ENCODE measurements at regions not wholly inside any gene's neighbourhood (a gene's known extent, or its start where the extent isn't known, plus 50 kb on each side); places are given as distances from the start of the nearest gene placed in this dataset.

- peaks cover 16% of the 10 kb centered on the region; the same call in 1 of the 2 replicates for H3K9me3 ChIP-seq (ENCODE audit: low read length)
- DNase-seq (ENCODE audit: low spot score) (no peak), FAIRE-seq (no peak), ATAC-seq (no peak)
- no TSS peak for BruUV-seq (replicated peaks)
- CTCF ChIA-PET (ENCODE audit: low intra/inter-chr PET ratio, low total read pairs), result no interaction called here
- no peak overlapping the region for H2AFZ ChIP-seq (ENCODE audit: low read length)
- TF ChIP-seq HIC2 (CRISPR knock-in tag; IDR thresholded peaks at IDR 0.05; ENCODE audit: low read depth) (no peak), PITX1 (CRISPR knock-in tag; IDR thresholded peaks at IDR 0.05) (no peak), U2AF1 (optimal IDR thresholded peaks at IDR 0.05; ENCODE audit: low read depth, low read length) (no peak), MYPOP (CRISPR knock-in tag; IDR thresholded peaks at IDR 0.05) (no peak), HOXA3 (CRISPR knock-in tag; IDR thresholded peaks at IDR 0.05) (no peak), ZBTB8A (CRISPR knock-in tag; IDR thresholded peaks at IDR 0.05; ENCODE audit: borderline replicate concordance, low read depth) (no peak), POLR2G (IDR thresholded peaks at IDR 0.05; ENCODE audit: low read depth, low read length) (no peak), NPAS2 (CRISPR knock-in tag; IDR thresholded peaks at IDR 0.05; ENCODE audit: borderline replicate concordance) (no peak), ZFP37 (CRISPR knock-in tag; IDR thresholded peaks at IDR 0.05; ENCODE audit: borderline replicate concordance) (no peak)
- TF ChIP-seq, protein P1, sequence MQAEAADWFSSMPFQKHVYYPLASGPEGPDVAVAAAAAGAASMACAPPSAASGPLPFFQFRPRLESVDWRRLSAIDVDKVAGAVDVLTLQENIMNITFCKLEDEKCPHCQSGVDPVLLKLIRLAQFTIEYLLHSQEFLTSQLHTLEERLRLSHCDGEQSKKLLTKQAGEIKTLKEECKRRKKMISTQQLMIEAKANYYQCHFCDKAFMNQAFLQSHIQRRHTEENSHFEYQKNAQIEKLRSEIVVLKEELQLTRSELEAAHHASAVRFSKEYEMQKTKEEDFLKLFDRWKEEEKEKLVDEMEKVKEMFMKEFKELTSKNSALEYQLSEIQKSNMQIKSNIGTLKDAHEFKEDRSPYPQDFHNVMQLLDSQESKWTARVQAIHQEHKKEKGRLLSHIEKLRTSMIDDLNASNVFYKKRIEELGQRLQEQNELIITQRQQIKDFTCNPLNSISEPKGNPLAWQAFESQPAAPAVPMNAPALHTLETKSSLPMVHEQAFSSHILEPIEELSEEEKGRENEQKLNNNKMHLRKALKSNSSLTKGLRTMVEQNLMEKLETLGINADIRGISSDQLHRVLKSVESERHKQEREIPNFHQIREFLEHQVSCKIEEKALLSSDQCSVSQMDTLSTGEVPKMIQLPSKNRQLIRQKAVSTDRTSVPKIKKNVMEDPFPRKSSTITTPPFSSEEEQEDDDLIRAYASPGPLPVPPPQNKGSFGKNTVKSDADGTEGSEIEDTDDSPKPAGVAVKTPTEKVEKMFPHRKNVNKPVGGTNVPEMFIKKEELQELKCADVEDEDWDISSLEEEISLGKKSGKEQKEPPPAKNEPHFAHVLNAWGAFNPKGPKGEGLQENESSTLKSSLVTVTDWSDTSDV (CRISPR knock-in tag; IDR thresholded peaks at IDR 0.05), result no peak
- TF ChIP-seq, protein P2, sequence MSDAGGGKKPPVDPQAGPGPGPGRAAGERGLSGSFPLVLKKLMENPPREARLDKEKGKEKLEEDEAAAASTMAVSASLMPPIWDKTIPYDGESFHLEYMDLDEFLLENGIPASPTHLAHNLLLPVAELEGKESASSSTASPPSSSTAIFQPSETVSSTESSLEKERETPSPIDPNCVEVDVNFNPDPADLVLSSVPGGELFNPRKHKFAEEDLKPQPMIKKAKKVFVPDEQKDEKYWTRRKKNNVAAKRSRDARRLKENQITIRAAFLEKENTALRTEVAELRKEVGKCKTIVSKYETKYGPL (CRISPR knock-in tag; IDR thresholded peaks at IDR 0.05), result no peak
- WGBS (ENCODE audit: low lambda C conversion rate), result 2% methylated on average over 3 of the region's 3 CpGs
- H3K79me2 ChIP-seq (ENCODE audit: insufficient read depth, low read length), result no peaks in the 10 kb centered on the region
- intact Hi-C loops (cut with micrococcal nuclease; ENCODE audit: unreplicated experiment), result no loop called here
- H3K27me3 ChIP-seq (ENCODE audit: control insufficient read depth in 1 of 2, insufficient read depth in 2 of 2, low read length in 2 of 2), result no peaks in the 10 kb centered on the region; a peak in 1 of 5 replicates
- H3K36me3 ChIP-seq (replicated peaks in 1 of 2; ENCODE audit: control insufficient read depth in 1 of 2, insufficient read depth in 2 of 2, low read length in 2 of 2), result no peaks in the 10 kb centered on the region
- no peaks in the 10 kb centered on the region for H3K4me1 ChIP-seq (ENCODE audit: insufficient read depth, low read length)
- in situ Hi-C loops (cut with HindIII; ENCODE audit: extremely low pct_ligation_motif_present, low pct_unique_long_range_greater_than_20kb), result no loop called here
- H3K27ac ChIP-seq (ENCODE audit: extremely low read length, insufficient read depth, low read length), result no peak overlapping the region
- H4K20me1 ChIP-seq (ENCODE audit: insufficient read depth, low read length), result no peaks in the 10 kb centered on the region
- POLR2A ChIA-PET, result no interaction called here
- H3K9ac ChIP-seq (ENCODE audit: insufficient read depth, low read depth, low read length), result no peak overlapping the region
- H3K4me2 ChIP-seq (ENCODE audit: low read depth, low read length), result no peak overlapping the region
- no peak overlapping the region for H3K4me3 ChIP-seq (replicated peaks in 1 of 3; ENCODE audit: insufficient read depth in 1 of 3, low read depth in 2 of 3, low read length in 3 of 3)
Measured at GRCh38 chr14:97385727-97386126, 588.5 kb downstream of the VRK1 start.

Measured in HepG2 (cell line).